ENCODE measurements at regions not wholly inside any gene's neighbourhood (a gene's known extent, or its start where the extent isn't known, plus 50 kb on each side); places are given as distances from the start of the nearest gene placed in this dataset.

- CTCF ChIA-PET (ENCODE audit: unreplicated experiment): no interaction called here
- no peaks in the 10 kb centered on the region for H3K36me3 ChIP-seq (ENCODE audit: insufficient read depth, low read length)
- no peaks in the 10 kb centered on the region for H3K9me2 ChIP-seq (ENCODE audit: insufficient read depth, low read length)
- no peaks in the 10 kb centered on the region for H4K20me1 ChIP-seq (ENCODE audit: insufficient read depth, low read length)
- TF ChIP-seq CTCF (conservative IDR thresholded peaks at IDR 0.05; ENCODE audit: low read length) (no peak), EZH2phosphoT487 (IDR thresholded peaks at IDR 0.05; ENCODE audit: borderline replicate concordance, low read depth, low read length) (no peak)
- H2AFZ ChIP-seq (ENCODE audit: low read length): no peak overlapping the region
- H3K9me3 ChIP-seq (ENCODE audit: low read length): no peaks in the 10 kb centered on the region
- H3K4me3 ChIP-seq (ENCODE audit: low read depth, low read length, poor library complexity, severe bottlenecking): no peak overlapping the region
- POLR2A ChIA-PET: no interaction called here
- no peak overlapping the region for H3K4me2 ChIP-seq (ENCODE audit: low read length)
- no peaks in the 10 kb centered on the region for H3K4me1 ChIP-seq (ENCODE audit: insufficient read depth, low read length, poor library complexity, severe bottlenecking)
- intact Hi-C loops (cut with micrococcal nuclease; ENCODE audit: unreplicated experiment): no loop called here
- no peaks in the 10 kb centered on the region for H3K79me2 ChIP-seq (ENCODE audit: insufficient read depth, low read depth, low read length)
- no TSS peak for BruUV-seq (replicated peaks)
- no peak overlapping the region for H3K27ac ChIP-seq (ENCODE audit: low read depth, low read length, poor library complexity, severe bottlenecking)
- DNase-seq (ENCODE audit: low spot score): no peak
These were observed 293.3 kb downstream of the ZNF536 start for GRCh38 chr19:30665449-30665848.

- no TSS peak for BruUV-seq (replicated peaks)
- H2AFZ ChIP-seq (ENCODE audit: low read length): no peak overlapping the region
- CTCF ChIA-PET (ENCODE audit: unreplicated experiment): no interaction called here
These were observed 291.5 kb downstream of the ZNF536 start for GRCh38 chr19:30663611-30664174.

More at GRCh38 chr19:30663611-30664174, 291.5 kb downstream of the ZNF536 start:
- Histone ChIP-seq H3K9me2 (ENCODE audit: insufficient read depth, low read length) (no peaks in the 10 kb centered on the region), H3K27ac (ENCODE audit: low read depth, low read length, poor library complexity, severe bottlenecking) (no peak overlapping the region), H3K4me2 (ENCODE audit: low read length) (no peak overlapping the region), H3K4me1 (ENCODE audit: insufficient read depth, low read length, poor library complexity, severe bottlenecking) (no peaks in the 10 kb centered on the region), H3K4me3 (ENCODE audit: low read depth, low read length, poor library complexity, severe bottlenecking) (no peak overlapping the region), H3K79me2 (ENCODE audit: insufficient read depth, low read depth, low read length) (no peaks in the 10 kb centered on the region), H3K9me3 (ENCODE audit: low read length) (no peaks in the 10 kb centered on the region), H4K20me1 (ENCODE audit: insufficient read depth, low read length) (no peaks in the 10 kb centered on the region), H3K36me3 (ENCODE audit: insufficient read depth, low read length) (no peaks in the 10 kb centered on the region)
- intact Hi-C loops (cut with micrococcal nuclease; ENCODE audit: unreplicated experiment): no loop called here
- TF ChIP-seq CTCF (conservative IDR thresholded peaks at IDR 0.05; ENCODE audit: low read length): no peak
- no peak for TF ChIP-seq EZH2phosphoT487 (IDR thresholded peaks at IDR 0.05; ENCODE audit: borderline replicate concordance, low read depth, low read length)
- POLR2A ChIA-PET: no interaction called here
- no peak for DNase-seq (ENCODE audit: low spot score)
